Hepatocyte (in vitro differentiated cells): ENCODE measurements at regions not wholly inside any gene's neighbourhood (a gene's known extent, or its start where the extent isn't known, plus 50 kb on each side); places are given as distances from the start of the nearest gene placed in this dataset.

Experiments
- DNase-seq: peaks from one replicate; pipeline ENCODE4 v3.0.0-alpha.2; 2016; ENCODE audit warnings: low spot score
- H2AFZ ChIP-seq: fragments of 200-600 bp; sonication (generic); 2 replicates; pipeline ENCODE4 v1.6.0; 2016; ENCODE audit warnings: antibody characterized with exemption, mild to moderate bottlenecking
- H3K27ac ChIP-seq: fragments of 200-600 bp; sonication (generic); 2 replicates; pipeline ENCODE4 v1.5.1; 2016; ENCODE audit warnings: mild to moderate bottlenecking
- H3K27me3 ChIP-seq: fragments of 200-600 bp; sonication (generic); 2 replicates; pipeline ENCODE4 v1.6.1; 2016
- H3K36me3 ChIP-seq: fragments of 200-600 bp; sonication (generic); replicated peaks from 2 replicates; pipeline ENCODE4 v1.5.1; 2016; ENCODE audit warnings: low read depth; ENCODE audit not compliant: insufficient read depth
- H3K4me1 ChIP-seq: fragments of 200-600 bp; sonication (generic); 2 replicates; pipeline ENCODE4 v1.5.1; 2016; ENCODE audit warnings: mild to moderate bottlenecking, moderate library complexity; ENCODE audit not compliant: insufficient read depth
- H3K4me2 ChIP-seq: fragments of 200-600 bp; sonication (generic); 2 replicates; pipeline ENCODE4 v1.6.0; 2016
- H3K4me3 ChIP-seq: fragments of 200-600 bp; sonication (generic); 2 replicates; pipeline ENCODE4 v1.5.1; 2016; ENCODE audit warnings: mild to moderate bottlenecking
- H3K79me2 ChIP-seq: fragments of 200-600 bp; sonication (generic); 2 replicates; pipeline ENCODE4 v1.6.0; 2017; ENCODE audit warnings: mild to moderate bottlenecking
- H3K9me2 ChIP-seq: fragments of 200-600 bp; sonication (generic); replicated peaks from 2 replicates; pipeline ENCODE4 v1.6.0; 2017; ENCODE audit warnings: mild to moderate bottlenecking; ENCODE audit not compliant: insufficient read depth
- H3K9me3 ChIP-seq: fragments of 200-600 bp; sonication (generic); 2 replicates; pipeline ENCODE4 v1.5.1; 2016; ENCODE audit warnings: low read depth, mild to moderate bottlenecking
- H4K20me1 ChIP-seq: fragments of 200-600 bp; sonication (generic); 2 replicates; pipeline ENCODE4 v1.6.0; 2016; ENCODE audit warnings: mild to moderate bottlenecking; ENCODE audit not compliant: insufficient read depth, poor library complexity, severe bottlenecking
- CTCF ChIP-seq: fragments of 200-600 bp; sonication (generic); IDR thresholded peaks from 2 replicates; pipeline ENCODE4 v1.5.1; 2016; ENCODE audit warnings: antibody characterized with exemption, mild to moderate bottlenecking; ENCODE audit not compliant: poor library complexity
- EZH2 ChIP-seq: fragments of 200-600 bp; sonication (generic); IDR thresholded peaks from 2 replicates; pipeline ENCODE4 v1.6.1; 2016; ENCODE audit warnings: antibody characterized with exemption, mild to moderate bottlenecking, borderline replicate concordance
- EZH2phosphoT487 ChIP-seq: fragments of 200-600 bp; sonication (generic); IDR thresholded peaks from one replicate; pipeline ENCODE4 v1.6.1; 2018; ENCODE audit warnings: antibody characterized with exemption, mild to moderate bottlenecking, low read depth, moderate library complexity; ENCODE audit not compliant: unreplicated experiment, severe bottlenecking
- WGBS: methylation state at CpG from one replicate; pipeline ENCODE4 v1.1.6; 2016; ENCODE audit warnings: low lambda C conversion rate; ENCODE audit errors: missing lambda C conversion rate; 5-methylcytosine and 5-hydroxymethylcytosine counted together

- no peak overlapping the region for H3K4me2 ChIP-seq
- H3K27me3 ChIP-seq, result no peaks in the 10 kb centered on the region
- DNase-seq, result peak; percentile 7
- H3K27ac ChIP-seq, result no peak overlapping the region
- no peak overlapping the region for H2AFZ ChIP-seq
- no peaks in the 10 kb centered on the region for H3K36me3 ChIP-seq
- no peak for TF ChIP-seq CTCF
- no peak for TF ChIP-seq EZH2phosphoT487
- TF ChIP-seq EZH2, result no peak
- 71% methylated on average over 2 of the region's 2 CpGs for WGBS
- H3K4me1 ChIP-seq, result no peaks in the 10 kb centered on the region
- H3K9me3 ChIP-seq, result no peaks in the 10 kb centered on the region
- H3K9me2 ChIP-seq, result no peaks in the 10 kb centered on the region
- no peaks in the 10 kb centered on the region for H4K20me1 ChIP-seq
- no peak overlapping the region for H3K4me3 ChIP-seq
- H3K79me2 ChIP-seq, result no peaks in the 10 kb centered on the region
Observed at GRCh38 chr18:40019797-40020392, 1935.1 kb upstream of the PIK3C3 start.

- peak overlapping the region; percentile 11 for H3K4me3 ChIP-seq
- H3K9me3 ChIP-seq, result no peaks in the 10 kb centered on the region
- H3K4me1 ChIP-seq, result no peaks in the 10 kb centered on the region
- H3K27ac ChIP-seq, result no peak overlapping the region
- DNase-seq, result no peak
- peak overlapping the region; percentile 61 for H3K4me2 ChIP-seq
- no peaks in the 10 kb centered on the region for H4K20me1 ChIP-seq
- no peaks in the 10 kb centered on the region for H3K9me2 ChIP-seq
- no peaks in the 10 kb centered on the region for H3K27me3 ChIP-seq
- H3K79me2 ChIP-seq, result no peaks in the 10 kb centered on the region
- no peaks in the 10 kb centered on the region for H3K36me3 ChIP-seq
- no peak for TF ChIP-seq EZH2
- no peak for TF ChIP-seq CTCF
- TF ChIP-seq EZH2phosphoT487, result no peak
- H2AFZ ChIP-seq, result no peak overlapping the region
- 28% methylated on average over 6 of the region's 6 CpGs for WGBS
Observed at GRCh38 chr18:40018266-40018665, 1936.8 kb upstream of the PIK3C3 start.

GRCh38 chr18:40017021-40017420 lies 1938.0 kb upstream of the PIK3C3 start:
- H3K36me3 ChIP-seq, result no peaks in the 10 kb centered on the region
- H3K4me1 ChIP-seq, result no peaks in the 10 kb centered on the region
- H3K79me2 ChIP-seq, result no peaks in the 10 kb centered on the region
- no peaks in the 10 kb centered on the region for H3K9me3 ChIP-seq
- no peak for DNase-seq
- H3K27ac ChIP-seq, result no peak overlapping the region
- no peaks in the 10 kb centered on the region for H3K27me3 ChIP-seq
- WGBS, result 83% methylated on average over 6 of the region's 6 CpGs
- no peak overlapping the region for H2AFZ ChIP-seq
- no peak overlapping the region for H3K4me3 ChIP-seq
- no peaks in the 10 kb centered on the region for H3K9me2 ChIP-seq
- TF ChIP-seq CTCF, result no peak
- H3K4me2 ChIP-seq, result no peak overlapping the region
- no peaks in the 10 kb centered on the region for H4K20me1 ChIP-seq

GRCh38 chr18:40016405-40016804 lies 1938.6 kb upstream of the PIK3C3 start:
- DNase-seq, result no peak
- TF ChIP-seq CTCF, result no peak

More at GRCh38 chr18:40016405-40016804, 1938.6 kb upstream of the PIK3C3 start:
- Histone ChIP-seq H3K27ac (no peak overlapping the region), H3K4me2 (no peak overlapping the region), H2AFZ (no peak overlapping the region), H3K4me3 (no peak overlapping the region), H3K9me2 (no peaks in the 10 kb centered on the region), H3K36me3 (no peaks in the 10 kb centered on the region), H3K79me2 (no peaks in the 10 kb centered on the region), H3K4me1 (no peaks in the 10 kb centered on the region), H3K27me3 (no peaks in the 10 kb centered on the region), H4K20me1 (no peaks in the 10 kb centered on the region), H3K9me3 (no peaks in the 10 kb centered on the region)
- 97% methylated on average over 1 of the region's 1 CpG for WGBS
